Right cardiac atrium (tissue), 5 donors: ENCODE measurements at regions not wholly inside any gene's neighbourhood (a gene's known extent, or its start where the extent isn't known, plus 50 kb on each side); places are given as distances from the start of the nearest gene placed in this dataset.

Source experiments
- ATAC-seq, 2 donors: fragments of 200-7000 bp; cut with Tn5 transposase; one replicate each; pipeline versions ENCODE4 v1.8.0 to v1.9.1; 2020; ENCODE audit warnings: moderate library complexity in 2 of 2, mild to moderate bottlenecking in 1 of 2
- DNase-seq, 3 donors: peaks; one replicate each; pipeline ENCODE4 v3.0.0-alpha.2; 2020
- H3K27ac ChIP-seq: one replicate; pipeline ENCODE4 v1.5.1; 2013; ENCODE audit warnings: mild to moderate bottlenecking, low read length, control low read depth, moderate library complexity
- H3K27me3 ChIP-seq: one replicate; pipeline ENCODE4 v1.6.1; 2013; ENCODE audit not compliant: control insufficient read depth, insufficient read depth
- H3K4me1 ChIP-seq: one replicate; pipeline ENCODE4 v1.6.1; 2013; ENCODE audit warnings: low read length; ENCODE audit not compliant: control insufficient read depth, insufficient read depth
- H3K4me3 ChIP-seq: one replicate; pipeline ENCODE4 v1.5.1; 2013; ENCODE audit warnings: low read length, control low read depth
- H3K9me3 ChIP-seq: one replicate; pipeline ENCODE4 v1.6.1; 2013; ENCODE audit warnings: low read length; ENCODE audit not compliant: control insufficient read depth
- WGBS: extraction: QIAGEN DNeasy Blood & Tissue Kit; methylation state at CpG from one replicate; pipeline ENCODE4 v1.1.7; 2013; 5-methylcytosine and 5-hydroxymethylcytosine counted together
- intact Hi-C, 4 donors: fragments of 100-400 bp; cut with DNase I; formaldehyde crosslinking; loops; one replicate each; pipeline versions ENCODE4 v1.11.0 to v1.14.0; 2022 to 2023
- donor health status: healthy with polysubstance abuse.
- donor health status: DM: no; HTN: yes; CAD: no.
- donor health status: DM: no; HTN: no; CAD: no.
- donor health status: DM: no; HTN: yes; CAD: no; lungs with severe emphysema.
- donor health status: DM: yes; HTN: yes; CAD: no.

DNA sequence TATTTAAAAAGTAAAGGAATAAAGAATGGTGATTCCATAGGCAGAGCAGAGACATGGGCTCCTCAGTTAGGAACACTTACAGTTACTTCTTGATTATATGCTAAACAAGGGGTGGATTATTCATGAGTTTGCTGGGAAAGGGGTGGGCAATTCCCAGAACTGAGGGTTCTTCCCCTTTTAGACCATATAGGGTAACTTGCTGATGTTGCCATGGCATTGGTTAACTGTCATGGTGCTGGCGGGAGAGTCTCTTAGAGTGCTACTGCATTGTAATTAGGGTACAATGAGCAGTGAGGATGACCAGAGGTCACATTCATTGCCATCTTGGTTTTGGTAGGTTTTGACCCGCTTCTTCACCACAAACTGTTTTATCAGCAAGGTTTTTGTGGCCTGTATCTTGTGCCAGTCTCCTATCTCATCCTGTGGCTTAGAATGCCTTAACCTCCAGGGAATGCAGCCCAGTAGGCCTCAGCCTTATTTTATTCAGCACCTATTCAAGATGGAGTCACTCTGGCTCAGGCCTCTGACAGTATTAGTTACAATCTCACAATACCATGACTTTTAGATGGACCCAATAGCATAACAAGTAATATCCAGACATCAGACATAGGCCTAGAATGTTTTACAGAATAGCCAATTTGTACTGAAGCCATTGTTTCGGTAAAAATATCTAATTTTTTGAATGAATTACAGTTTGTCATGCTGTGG is 106.8 kb downstream of the ZBTB18 start:
- H3K4me3 ChIP-seq: no peak overlapping the region
- H3K4me1 ChIP-seq: no peaks in the 10 kb centered on the region
- ATAC-seq: no peak
- WGBS: 98% methylated on average over 3 of the region's 3 CpGs
- intact Hi-C loops: no loop called here
- H3K9me3 ChIP-seq: no peaks in the 10 kb centered on the region
- no peaks in the 10 kb centered on the region for H3K27me3 ChIP-seq
- DNase-seq: no peak
- H3K27ac ChIP-seq: no peak overlapping the region

DNA sequence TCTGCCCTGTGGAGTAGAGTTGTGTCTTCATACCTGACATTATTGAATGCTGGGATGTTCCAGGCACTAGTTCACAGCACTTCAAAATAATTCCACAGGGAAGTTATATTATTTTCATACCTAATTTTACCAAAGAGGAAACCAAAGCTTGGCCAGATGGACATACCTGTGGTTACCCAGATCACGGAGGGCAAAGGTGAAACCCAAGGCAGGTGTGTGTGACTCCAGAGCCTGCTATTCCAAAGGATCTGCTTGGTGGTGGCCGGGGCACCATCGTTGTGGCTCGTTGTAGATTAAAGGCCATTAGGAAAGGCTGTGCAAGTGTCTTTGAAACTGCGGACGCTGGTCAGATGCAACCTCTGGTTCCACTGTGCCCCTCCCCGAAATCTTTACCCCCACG is 108.6 kb downstream of the ZBTB18 start:
- Histone ChIP-seq H3K27ac (no peak overlapping the region), H3K4me1 (no peaks in the 10 kb centered on the region), H3K9me3 (no peaks in the 10 kb centered on the region), H3K4me3 (no peak overlapping the region), H3K27me3 (no peaks in the 10 kb centered on the region)
- ATAC-seq (no peak), DNase-seq (no peak)
- intact Hi-C loops: no loop called here
- 75% methylated on average over 8 of the region's 8 CpGs for WGBS

DNA sequence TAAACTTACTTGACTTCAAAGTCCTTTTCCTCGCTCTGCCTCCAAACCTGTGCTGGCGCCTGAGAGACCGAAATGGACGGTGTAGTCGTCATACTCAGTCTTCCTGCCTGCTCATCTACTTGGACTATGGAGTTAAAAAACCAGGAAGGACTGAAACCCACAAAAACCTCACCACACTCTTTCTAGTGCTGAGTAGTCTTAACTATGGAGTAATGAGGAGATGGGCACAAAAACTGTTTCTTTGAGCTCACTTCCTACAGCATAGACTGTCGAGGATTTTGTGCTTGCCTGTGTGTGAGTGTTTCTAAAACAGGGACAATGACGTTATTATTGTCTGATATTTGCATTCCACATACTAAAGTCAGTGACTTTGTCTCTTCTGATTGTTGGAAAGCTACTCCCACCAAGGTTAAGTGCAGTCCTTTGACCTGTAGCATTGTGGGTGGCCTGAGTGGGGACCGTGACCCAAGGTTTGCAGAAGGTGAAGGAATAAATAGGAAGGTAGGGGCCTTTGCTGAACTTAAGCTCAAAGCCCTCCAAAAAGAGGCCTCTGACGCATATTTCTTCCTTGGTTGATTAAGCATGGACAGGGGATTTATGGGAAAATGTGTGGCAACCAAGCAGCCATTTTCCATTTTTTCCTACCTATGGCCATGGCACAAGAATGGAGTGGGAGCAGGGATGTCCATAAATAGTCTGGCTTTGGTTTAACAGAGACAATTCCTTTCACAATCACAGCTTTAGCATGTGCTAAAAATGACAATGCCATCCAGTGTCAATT is 109.6 kb downstream of the ZBTB18 start:
- Histone ChIP-seq H3K4me3 (no peak overlapping the region), H3K27ac (no peak overlapping the region), H3K27me3 (no peaks in the 10 kb centered on the region), H3K9me3 (no peaks in the 10 kb centered on the region), H3K4me1 (no peaks in the 10 kb centered on the region)
- intact Hi-C loops: no loop called here
- WGBS: 87% methylated on average over 9 of the region's 9 CpGs
- ATAC-seq (no peak), DNase-seq (no peak)

DNA sequence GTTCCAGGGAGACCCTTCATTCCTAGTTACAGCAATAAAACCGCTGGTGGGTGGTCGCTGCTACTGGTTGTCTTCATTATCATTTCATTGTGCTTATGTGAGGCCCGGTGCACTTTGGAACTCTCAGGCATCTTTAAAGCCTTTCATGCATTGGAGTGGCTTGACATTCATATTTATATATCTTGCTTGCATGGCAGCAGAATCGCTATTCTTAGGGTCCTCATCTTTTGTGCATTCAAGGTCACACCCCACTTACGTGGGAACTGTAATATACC is 110.1 kb downstream of the ZBTB18 start:
- ATAC-seq (no peak), DNase-seq (no peak)
- Histone ChIP-seq H3K4me1 (no peaks in the 10 kb centered on the region), H3K4me3 (no peak overlapping the region), H3K9me3 (no peaks in the 10 kb centered on the region), H3K27me3 (no peaks in the 10 kb centered on the region), H3K27ac (no peak overlapping the region)
- intact Hi-C loops: no loop called here
- WGBS: 80% methylated on average over 5 of the region's 5 CpGs

DNA sequence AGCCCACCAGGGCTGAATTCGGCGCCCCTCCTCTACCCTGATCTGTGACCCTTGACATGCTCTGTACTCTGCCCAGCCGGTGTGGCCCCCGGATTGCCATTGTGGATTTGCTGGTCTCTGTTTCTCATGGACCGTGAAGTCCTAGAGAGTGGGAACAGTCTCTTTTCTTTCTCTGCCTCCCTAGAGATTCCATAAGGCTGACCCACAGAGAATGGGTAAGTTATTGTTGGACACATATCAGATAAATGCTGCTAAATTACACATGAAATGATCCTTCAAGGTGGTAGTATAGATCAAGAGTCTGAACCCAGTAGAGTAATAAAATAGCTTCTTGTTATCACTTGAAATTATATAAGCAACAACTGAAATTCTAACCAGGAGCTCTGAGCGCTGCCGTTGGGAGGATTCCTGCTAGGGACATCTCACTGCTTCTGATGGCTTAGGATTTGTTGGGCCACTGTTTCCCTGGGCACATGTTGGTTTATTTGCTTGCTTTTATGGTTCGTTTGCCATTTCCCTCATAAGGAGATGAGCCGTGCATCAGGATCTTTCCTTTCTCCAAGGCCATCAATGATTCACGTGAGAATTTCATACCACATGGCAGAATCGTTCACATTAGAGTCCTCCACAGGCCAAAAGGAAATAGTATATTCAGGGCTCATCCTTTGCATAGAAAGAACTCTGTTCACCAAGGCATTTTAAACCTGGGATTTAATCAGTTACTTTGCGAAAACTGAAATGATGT is 111.9 kb downstream of the ZBTB18 start:
- no peaks in the 10 kb centered on the region for H3K9me3 ChIP-seq
- ATAC-seq (no peak), DNase-seq (no peak)
- H3K4me3 ChIP-seq: no peak overlapping the region
- peak overlapping the region; percentile 84 for H3K27ac ChIP-seq
- no peaks in the 10 kb centered on the region for H3K4me1 ChIP-seq
- WGBS: 85% methylated on average over 12 of the region's 12 CpGs
- no peaks in the 10 kb centered on the region for H3K27me3 ChIP-seq
- intact Hi-C loops: no loop called here

DNA sequence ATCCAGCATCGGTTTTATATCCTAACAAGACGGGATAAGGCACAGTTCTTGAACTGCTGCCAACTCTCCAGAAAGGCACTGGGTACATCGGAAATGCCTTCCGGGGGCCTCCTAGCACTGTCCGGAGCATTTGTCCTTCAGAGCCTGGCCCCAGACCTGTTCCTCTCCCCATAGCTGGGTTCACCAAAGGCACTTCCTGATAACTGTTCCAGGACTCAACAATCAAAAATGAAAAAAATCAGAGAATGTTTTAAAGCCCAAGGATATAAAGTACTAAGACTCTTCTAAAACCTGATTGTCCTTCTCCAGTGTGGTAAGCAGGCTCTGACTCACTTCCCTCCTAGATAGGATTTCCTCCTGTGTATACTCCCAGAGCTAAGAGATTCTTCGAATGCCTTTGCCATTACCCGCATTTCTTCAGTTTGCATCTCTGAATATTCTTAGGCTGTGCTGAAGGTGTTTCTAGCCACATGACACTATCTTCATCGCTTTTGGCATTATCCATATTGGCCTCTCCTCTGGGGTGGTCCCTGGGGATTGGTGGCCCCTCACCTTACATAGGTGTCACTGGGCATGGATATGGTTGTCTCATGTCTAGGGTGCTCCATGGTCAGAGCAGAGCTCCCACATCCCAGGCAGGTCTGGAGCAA is 112.9 kb downstream of the ZBTB18 start:
- peak overlapping the region; percentile 96 for H3K27ac ChIP-seq
- H3K9me3 ChIP-seq: no peaks in the 10 kb centered on the region
- ATAC-seq: peak; percentile 90 to 99
- intact Hi-C loops: no loop called here
- WGBS: 16% methylated on average over 8 of the region's 8 CpGs
- peak in 2 of 3 donors; percentile 44 to 67 for DNase-seq
- H3K27me3 ChIP-seq: no peaks in the 10 kb centered on the region
- no peak overlapping the region for H3K4me3 ChIP-seq
- H3K4me1 ChIP-seq: no peaks in the 10 kb centered on the region

DNA sequence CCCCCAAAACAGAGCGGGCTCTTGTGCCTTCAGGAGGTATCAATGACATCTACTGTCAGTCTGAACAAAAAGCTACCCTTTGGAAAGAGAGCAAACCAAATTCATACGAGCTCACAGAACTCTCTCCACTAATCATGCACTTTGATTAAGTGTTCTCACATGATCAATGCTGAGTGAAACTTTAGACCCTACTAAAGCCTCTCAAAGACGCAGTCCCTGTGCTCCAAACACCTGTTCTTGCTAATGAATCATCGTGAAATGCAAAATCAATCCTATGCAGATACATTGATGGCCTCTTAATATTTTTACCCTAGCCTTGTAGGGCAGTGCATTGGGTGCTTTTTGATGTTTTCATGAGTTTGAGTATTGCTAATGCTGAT is 113.4 kb downstream of the ZBTB18 start:
- intact Hi-C loops: no loop called here
- ATAC-seq (no peak), DNase-seq (no peak)
- H3K9me3 ChIP-seq: no peaks in the 10 kb centered on the region
- no peaks in the 10 kb centered on the region for H3K4me1 ChIP-seq
- H3K4me3 ChIP-seq: no peak overlapping the region
- H3K27ac ChIP-seq: peak overlapping the region; percentile 96
- WGBS: 75% methylated on average over 4 of the region's 4 CpGs
- no peaks in the 10 kb centered on the region for H3K27me3 ChIP-seq

DNA sequence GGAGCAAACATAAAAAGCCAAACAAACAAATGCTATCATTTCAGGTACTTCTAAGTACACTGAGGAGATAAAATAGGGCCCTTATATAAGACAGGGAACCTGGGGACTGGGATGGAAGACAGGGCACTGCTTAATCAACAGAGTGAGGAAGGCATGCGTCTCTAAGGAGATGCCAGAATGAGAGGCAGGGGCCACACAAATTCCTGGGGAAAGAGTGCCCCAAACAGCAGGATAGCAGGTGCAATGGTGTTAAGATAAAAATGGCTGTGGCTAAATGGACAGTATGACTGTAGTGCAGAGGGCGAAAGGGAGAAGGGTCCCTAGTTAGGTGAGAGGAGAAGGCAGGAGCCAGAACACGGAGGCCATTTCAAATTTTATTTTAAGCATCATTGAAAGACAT is 113.9 kb downstream of the ZBTB18 start:
- ATAC-seq (no peak), DNase-seq (no peak)
- WGBS: 94% methylated on average over 3 of the region's 3 CpGs
- H3K27me3 ChIP-seq: no peaks in the 10 kb centered on the region
- no peaks in the 10 kb centered on the region for H3K4me1 ChIP-seq
- H3K4me3 ChIP-seq: no peak overlapping the region
- no peak overlapping the region for H3K27ac ChIP-seq
- no peaks in the 10 kb centered on the region for H3K9me3 ChIP-seq
- intact Hi-C loops: no loop called here

DNA sequence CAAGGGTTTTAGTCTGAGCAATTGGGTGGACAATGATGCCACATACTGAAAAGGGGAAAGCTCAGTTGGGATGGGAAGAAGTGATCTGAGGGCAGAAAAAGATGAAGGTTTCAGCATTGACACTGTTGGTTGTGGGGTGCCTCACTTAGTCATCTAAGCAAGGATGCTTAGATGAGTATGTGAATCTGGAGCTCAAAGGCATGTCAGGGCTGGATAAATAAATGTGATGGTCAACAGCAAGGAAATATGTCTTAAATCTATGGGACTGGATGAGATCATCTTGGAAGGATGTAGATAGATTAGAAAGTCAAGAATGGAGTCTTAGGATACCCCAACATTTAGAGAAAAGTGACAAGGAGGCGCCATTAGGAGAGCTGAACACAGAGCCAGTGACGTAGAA is 114.6 kb downstream of the ZBTB18 start:
- Histone ChIP-seq H3K27ac (no peak overlapping the region), H3K4me1 (no peaks in the 10 kb centered on the region), H3K9me3 (no peaks in the 10 kb centered on the region), H3K27me3 (no peaks in the 10 kb centered on the region), H3K4me3 (no peak overlapping the region)
- intact Hi-C loops: no loop called here
- DNase-seq: no peak
- ATAC-seq: no peak
- WGBS: 98% methylated on average over 2 of the region's 2 CpGs

DNA sequence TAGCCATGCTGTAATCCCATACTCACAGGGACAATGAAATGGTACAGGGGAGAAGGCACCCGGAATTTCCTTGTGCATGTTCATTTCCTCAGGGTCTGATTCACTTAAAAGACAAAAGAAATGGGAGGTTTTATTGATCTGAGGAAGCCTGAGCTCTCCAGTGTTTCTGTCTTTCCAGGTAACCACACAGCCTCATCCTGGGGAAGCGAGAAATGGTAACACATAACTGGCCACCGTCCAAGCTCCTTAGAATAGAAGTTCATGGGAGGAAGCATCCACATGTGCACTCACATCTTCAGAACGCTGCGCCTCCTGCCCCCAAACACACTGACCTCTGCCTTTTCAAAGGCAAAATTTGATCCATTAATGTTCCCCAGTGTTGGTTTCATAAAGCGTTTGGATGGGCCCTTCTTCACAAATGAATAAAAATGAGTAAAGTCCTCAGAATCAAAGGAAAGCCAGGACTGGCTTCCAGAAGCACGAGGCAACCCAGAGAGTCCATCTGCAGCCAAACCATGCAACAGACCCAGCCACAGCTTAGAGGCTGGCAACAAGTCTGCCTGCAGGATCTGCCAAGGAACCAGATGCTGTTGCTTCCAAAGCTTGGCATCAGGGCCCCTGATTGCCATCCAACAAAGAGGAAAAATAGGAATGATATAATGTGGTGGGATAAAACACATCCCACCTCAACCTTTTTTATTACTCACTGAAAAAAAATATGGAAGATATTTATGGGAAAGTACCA is 120.3 kb downstream of the ZBTB18 start:
- Histone ChIP-seq H3K4me3 (no peak overlapping the region), H3K4me1 (no peaks in the 10 kb centered on the region), H3K9me3 (no peaks in the 10 kb centered on the region), H3K27ac (no peak overlapping the region), H3K27me3 (no peaks in the 10 kb centered on the region)
- ATAC-seq (no peak), DNase-seq (no peak)
- WGBS: 66% methylated on average over 7 of the region's 7 CpGs
- intact Hi-C loops: no loop called here
